ENCODE measurements at regions not wholly inside any gene's neighbourhood (a gene's known extent, or its start where the extent isn't known, plus 50 kb on each side); places are given as distances from the start of the nearest gene placed in this dataset.

DNA sequence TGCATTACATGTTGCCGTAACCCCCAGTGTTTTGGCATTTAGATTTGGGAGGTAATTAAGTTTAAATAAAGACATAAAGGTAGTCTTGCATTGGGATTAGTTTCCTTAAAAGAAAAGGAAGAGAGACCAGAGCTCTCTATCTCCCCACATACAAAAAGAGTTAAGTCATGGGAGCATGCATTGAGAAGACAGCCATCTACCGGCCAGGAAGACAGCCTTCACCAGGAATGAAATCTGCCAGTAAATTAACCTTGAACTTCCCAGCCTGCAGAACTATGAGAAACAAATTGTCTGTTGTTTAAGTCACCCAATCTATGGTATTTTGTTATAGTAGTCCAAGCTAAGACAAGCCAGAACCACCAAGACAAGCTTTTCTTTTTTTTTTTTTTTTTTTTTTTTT is 567.0 kb upstream of the CDH18 start:
- no peak overlapping the region for H3K4me3 ChIP-seq (ENCODE audit: control insufficient read depth, low read depth, low read length)
- no peak for DNase-seq (ENCODE audit: low read depth)
- TF ChIP-seq, protein P1, sequence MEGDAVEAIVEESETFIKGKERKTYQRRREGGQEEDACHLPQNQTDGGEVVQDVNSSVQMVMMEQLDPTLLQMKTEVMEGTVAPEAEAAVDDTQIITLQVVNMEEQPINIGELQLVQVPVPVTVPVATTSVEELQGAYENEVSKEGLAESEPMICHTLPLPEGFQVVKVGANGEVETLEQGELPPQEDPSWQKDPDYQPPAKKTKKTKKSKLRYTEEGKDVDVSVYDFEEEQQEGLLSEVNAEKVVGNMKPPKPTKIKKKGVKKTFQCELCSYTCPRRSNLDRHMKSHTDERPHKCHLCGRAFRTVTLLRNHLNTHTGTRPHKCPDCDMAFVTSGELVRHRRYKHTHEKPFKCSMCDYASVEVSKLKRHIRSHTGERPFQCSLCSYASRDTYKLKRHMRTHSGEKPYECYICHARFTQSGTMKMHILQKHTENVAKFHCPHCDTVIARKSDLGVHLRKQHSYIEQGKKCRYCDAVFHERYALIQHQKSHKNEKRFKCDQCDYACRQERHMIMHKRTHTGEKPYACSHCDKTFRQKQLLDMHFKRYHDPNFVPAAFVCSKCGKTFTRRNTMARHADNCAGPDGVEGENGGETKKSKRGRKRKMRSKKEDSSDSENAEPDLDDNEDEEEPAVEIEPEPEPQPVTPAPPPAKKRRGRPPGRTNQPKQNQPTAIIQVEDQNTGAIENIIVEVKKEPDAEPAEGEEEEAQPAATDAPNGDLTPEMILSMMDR (conservative IDR thresholded peaks at IDR 0.05; ENCODE audit: control insufficient read depth, insufficient read depth, low read depth, low read length) = no peak

DNA sequence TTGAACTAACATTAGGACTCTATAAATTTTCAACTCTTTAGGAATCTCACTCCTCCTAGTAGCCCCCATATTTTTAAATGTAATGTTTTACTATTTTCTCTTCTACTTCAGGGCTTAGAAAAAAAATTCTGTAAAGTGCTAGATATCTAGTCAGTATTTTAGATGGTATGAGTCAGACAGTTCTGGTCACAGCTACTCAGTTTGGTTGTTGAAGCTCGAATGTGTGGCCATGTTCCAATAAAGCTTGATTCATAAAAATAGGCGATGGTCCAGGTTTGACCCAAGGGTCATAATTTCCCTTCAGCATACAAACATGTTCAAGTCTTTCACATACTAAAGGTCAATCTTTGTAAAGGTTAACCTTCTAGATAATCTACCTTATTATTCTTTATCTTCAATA is 566.0 kb upstream of the CDH18 start:
- H3K4me3 ChIP-seq (ENCODE audit: control insufficient read depth, low read depth, low read length) = no peak overlapping the region
- TF ChIP-seq, protein P1 (conservative IDR thresholded peaks at IDR 0.05; ENCODE audit: control insufficient read depth, insufficient read depth, low read depth, low read length) = no peak
- DNase-seq (ENCODE audit: low read depth) = peak; percentile 23

DNA sequence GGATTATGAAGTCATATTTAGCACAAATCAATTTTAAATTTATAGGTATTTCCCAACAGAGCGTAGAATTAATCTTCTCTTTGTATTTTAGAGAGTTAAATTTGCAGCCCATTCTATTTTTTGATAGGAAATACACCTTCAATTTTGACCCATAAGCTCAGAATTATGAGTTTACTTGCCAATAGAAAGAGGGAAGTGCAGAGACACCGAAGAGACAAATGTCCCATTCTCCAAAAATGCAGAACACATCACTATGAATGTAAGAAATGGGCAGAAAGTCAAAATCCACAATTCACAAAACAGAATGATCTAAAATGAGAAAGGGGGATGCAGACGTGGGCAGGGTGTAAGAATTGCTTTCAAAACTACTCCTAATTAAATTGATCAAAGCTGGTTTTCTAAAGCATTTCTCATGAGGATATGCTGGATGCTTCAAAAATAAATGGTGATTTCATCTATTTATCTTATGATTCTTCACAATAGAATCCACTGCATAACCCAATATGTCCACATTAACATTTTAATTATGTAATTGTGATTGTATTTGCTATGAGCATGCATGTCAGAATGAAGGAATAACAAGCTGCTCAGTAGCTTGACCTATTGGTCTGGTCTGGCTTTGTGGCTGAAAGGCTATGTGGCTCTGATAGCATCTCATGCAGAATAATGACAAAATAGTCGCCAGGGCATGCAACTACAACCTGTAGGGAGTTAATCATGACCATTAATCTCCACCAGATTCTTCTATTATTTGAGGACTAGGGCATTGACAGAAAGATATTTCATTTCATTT is 550.1 kb upstream of the CDH18 start:
- H3K4me3 ChIP-seq (ENCODE audit: control insufficient read depth, low read depth, low read length) = no peak overlapping the region
- DNase-seq (ENCODE audit: low read depth) = no peak
- TF ChIP-seq, protein P1 (conservative IDR thresholded peaks at IDR 0.05; ENCODE audit: control insufficient read depth, insufficient read depth, low read depth, low read length) = no peak

DNA sequence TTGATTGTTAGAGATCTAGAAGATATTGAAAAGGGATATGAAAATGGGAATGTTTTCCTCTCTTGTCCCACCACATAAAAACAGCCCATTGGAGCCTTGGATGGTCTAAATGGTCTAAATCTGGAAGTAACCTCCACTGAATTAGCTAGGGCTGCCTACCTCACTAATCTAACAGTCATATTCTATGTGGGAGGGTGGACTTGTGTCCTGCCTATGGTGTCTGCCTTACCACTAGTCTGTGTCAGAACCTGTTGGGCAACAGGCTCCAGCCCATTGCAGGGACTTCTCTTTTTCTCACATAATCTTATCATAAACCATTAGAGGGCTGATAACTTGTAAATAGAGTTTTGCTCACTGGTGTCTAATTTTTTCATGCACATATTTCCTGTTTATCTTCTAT is 548.8 kb upstream of the CDH18 start:
- H3K4me3 ChIP-seq (ENCODE audit: control insufficient read depth, low read depth, low read length) = no peak overlapping the region
- no peak for DNase-seq (ENCODE audit: low read depth)
- TF ChIP-seq, protein P1 (conservative IDR thresholded peaks at IDR 0.05; ENCODE audit: control insufficient read depth, insufficient read depth, low read depth, low read length) = no peak

DNA sequence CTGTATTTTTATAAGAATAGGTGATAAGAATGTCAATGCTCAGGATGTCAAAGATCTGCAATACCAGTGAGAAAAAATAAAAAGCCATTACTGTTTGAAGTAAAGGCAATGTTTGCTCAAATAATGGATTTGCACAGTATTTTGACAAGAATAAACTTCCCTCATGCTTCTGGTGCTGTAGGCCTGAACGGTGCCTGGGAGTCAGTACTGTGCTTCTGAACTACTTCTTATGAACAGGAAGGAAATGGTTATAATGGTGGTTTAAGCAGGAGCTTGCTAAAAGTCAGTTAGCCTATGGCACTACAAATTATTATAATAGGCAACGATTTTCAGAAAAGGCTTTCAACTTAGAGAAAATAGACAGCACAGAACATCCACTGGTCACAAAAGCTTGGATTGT is 548.3 kb upstream of the CDH18 start:
- no peak overlapping the region for H3K4me3 ChIP-seq (ENCODE audit: control insufficient read depth, low read depth, low read length)
- no peak for DNase-seq (ENCODE audit: low read depth)
- TF ChIP-seq, protein P1 (conservative IDR thresholded peaks at IDR 0.05; ENCODE audit: control insufficient read depth, insufficient read depth, low read depth, low read length) = no peak

DNA sequence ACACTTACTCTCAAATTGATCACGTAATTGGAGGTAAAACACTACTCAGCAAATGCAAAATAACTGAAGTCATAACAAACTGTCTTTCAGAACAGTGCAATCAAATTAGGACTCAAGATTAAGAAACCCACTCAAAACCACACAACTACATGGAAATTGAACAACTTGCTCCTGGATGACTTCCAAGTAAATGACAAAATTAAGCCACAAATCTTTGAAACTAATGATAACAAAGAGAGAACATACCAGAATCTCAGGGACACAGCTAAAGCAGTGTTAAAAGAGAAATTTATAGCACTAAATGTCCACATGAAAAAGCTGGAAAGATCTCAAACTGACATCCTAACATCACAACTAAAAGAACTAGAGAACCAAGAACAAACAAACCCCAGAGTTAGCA is 540.5 kb upstream of the CDH18 start:
- no peak overlapping the region for H3K4me3 ChIP-seq (ENCODE audit: control insufficient read depth, low read depth, low read length)
- no peak for DNase-seq (ENCODE audit: low read depth)

More for the DNA sequence above, 540.5 kb upstream of the CDH18 start:
- TF ChIP-seq, protein P1 (conservative IDR thresholded peaks at IDR 0.05; ENCODE audit: control insufficient read depth, insufficient read depth, low read depth, low read length) = no peak
